Dermis microvascular lymphatic vessel endothelial cell (primary cell): ENCODE measurements at regions not wholly inside any gene's neighbourhood (a gene's known extent, or its start where the extent isn't known, plus 50 kb on each side); places are given as distances from the start of the nearest gene placed in this dataset.
A peak's percentile ranks its signal among the peaks of the same experiment; 100 is the strongest.

Experiments used
- DNase-seq, 2 donors: peaks; one replicate each; pipeline versions ENCODE4 v3.0.0 to v3.0.0-alpha.2; 2010; ENCODE audit warnings: low read depth in 2 of 2

- DNase-seq = no peak
Observed at GRCh38 chr10:55509168-55509567, 708.1 kb upstream of the PCDH15 start.

DNA sequence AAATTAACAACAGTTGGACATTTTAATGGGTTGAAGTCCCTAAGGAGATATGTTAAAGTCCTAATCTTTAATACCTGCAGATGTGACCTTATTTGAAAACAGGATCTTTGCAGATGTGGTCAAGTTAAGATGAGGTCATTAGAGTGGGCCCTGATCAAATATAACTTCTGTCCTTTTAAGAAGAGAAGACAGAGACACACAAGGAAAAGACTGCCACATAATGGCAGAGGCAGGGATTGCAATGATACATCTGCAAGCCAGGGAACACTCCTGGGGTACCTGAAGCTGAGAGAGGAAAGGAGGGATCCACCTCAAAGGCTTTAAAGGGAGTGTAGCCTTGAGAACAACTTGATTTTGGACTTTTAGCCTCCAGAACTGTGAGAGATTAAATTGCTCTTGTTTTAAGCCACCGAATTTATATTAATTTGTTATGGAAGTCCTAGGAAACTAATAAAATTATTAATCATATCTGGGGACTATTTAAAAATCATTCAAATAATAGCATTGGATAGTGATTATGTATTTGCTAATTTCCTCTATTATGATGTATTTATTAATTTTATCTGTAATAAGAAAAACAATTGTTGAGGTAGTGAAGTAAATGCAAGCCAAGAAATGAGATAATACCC, 700.0 kb upstream of the PCDH15 start:
- DNase-seq = peak in 1 of 2 donors; percentile 11

DNA sequence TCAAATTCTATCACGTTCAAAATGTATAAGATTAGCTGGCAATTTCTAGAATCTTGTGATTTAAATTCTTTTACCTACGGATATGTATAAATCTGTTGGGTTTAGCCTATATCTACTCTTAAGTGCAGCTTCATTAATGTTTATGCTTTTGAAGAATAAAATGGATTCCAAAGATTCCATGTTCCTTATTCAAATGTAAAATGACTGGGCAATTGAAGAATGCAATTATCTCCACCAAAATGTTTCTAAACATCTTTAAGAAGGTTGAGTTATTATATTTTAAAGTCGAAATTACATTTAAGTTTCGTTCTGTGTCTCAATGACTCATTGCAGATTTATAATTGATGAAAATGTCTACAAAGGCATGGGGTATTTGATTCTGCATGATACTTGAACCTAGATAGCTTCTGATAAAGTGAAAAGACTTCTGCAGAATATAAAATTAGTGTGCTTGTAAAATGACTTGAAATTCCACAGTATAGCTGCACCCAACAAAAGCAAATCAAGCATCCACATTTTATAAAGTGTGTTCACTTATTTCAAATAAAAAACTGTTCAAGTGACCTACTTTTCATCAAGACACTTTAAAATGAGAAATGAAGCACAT, 697.0 kb upstream of the PCDH15 start:
- DNase-seq = no peak

- DNase-seq = no peak
Observed at GRCh38 chr10:55495555-55495954, 694.5 kb upstream of the PCDH15 start.

GRCh38 chr10:55491712-55492111, 690.7 kb upstream of the PCDH15 start:
- DNase-seq = no peak

GRCh38 chr10:55485827-55486226, 684.8 kb upstream of the PCDH15 start:
- no peak for DNase-seq

DNA sequence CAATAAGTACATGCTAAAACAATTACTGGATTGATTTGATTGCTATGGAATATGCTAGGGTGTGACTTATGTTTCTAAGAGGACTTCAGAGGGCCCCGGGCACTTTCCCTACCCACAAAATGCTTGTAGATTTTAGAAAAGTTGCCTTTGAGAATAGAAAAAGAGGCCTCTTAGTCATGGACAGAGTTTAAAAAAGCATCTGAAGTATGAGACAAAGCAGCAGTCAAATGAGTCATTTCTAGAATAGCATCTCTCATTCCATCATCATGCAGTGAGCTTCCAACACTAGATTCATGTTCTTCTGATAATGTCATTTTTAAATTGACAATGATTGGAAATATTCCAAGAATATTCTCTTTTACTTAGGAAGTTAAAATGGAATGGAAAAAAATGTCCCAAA, 675.1 kb upstream of the PCDH15 start:
- DNase-seq = no peak

- no peak for DNase-seq
Observed at GRCh38 chr10:55474258-55474657, 673.2 kb upstream of the PCDH15 start.

GRCh38 chr10:55470840-55471239, 669.8 kb upstream of the PCDH15 start:
- DNase-seq = no peak

GRCh38 chr10:55466806-55467504, 665.9 kb upstream of the PCDH15 start:
- no peak for DNase-seq

GRCh38 chr10:55464083-55464482, 663.1 kb upstream of the PCDH15 start:
- no peak for DNase-seq

DNA sequence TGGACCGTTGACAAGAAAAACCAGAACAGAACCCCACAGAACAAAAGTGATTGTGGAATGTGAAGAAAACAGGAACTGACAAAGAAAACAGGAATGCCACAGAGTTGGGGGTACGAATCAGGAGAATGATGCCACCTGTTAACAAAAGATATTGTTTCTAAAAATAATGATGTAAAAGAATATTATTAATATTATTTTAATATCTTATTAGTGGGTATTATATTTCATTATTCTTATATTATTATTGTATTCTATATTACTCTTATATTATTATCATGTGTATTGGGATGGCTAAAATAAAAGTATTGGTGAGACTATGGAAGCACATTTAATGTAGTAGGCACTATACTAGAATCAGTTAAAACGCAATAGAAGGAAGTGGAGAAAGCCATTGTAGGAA, 659.0 kb upstream of the PCDH15 start:
- DNase-seq = no peak

DNA sequence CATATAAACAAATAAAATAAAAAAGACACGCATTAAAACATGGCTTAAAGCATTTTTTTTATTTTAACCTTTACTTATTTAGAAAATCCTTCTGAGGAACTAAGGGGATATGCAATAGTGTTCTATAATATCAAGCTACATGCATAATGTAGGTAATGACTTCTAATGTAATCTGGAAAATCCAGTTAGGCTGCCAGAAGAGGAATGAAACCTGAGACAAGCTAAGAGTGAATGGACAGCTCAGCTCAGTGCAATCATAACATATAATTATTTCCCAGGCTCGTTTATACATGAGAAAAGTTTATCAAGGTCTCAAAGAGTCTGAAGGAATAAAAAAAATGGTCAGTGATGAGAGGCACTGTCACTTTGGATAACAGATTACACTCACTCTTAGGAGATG, 649.0 kb upstream of the PCDH15 start:
- DNase-seq = no peak

GRCh38 chr10:55446441-55447002, 645.5 kb upstream of the PCDH15 start:
- no peak for DNase-seq

- DNase-seq = no peak
Observed at GRCh38 chr10:55441777-55442176, 640.7 kb upstream of the PCDH15 start.

DNA sequence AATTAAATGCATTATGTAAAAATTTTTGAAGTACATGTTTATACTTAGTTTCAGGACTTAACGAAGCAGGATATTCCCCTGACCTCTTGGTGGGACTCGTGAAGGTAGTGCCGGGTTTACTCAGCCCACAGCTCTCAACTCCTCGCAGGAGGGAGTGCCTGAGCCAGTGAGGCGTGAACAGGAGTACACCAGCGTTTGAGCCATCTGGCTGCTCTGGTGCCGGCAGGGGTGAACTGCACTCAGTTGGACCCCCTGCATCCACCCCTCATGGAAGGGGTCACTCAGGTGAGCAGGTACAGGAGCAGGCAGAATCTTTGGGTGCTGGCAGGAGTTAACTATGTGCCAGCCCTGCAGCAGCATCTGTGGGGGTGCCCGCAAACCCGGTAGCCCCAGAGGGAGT, 625.1 kb upstream of the PCDH15 start:
- DNase-seq = no peak

DNA sequence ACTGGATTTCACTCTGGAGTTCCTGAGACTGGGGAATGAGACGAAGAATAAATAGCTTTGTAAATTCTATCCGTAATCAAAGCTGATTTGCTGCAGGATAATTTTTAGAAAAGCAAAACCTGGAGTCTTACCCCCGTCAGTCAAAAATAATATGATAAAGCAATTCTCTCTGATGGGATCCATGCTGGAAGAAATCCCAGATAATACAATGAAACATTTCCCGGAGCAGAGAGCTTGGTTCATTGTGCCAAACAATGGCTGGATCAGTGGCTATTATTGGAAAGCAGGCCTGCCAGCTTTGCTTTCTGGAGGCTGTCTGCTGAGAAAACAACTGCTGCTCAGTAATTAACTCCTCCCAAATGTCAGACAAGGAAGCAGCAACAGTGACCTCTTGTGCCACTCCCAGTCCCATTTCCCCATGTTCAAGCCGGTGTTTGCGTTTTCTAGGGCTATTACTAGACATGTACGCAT, 609.4 kb upstream of the PCDH15 start:
- DNase-seq = peak; percentile 0 to 43

- no peak for DNase-seq
Observed at GRCh38 chr10:55404094-55404493, 603.1 kb upstream of the PCDH15 start.

GRCh38 chr10:55400075-55400849, 599.2 kb upstream of the PCDH15 start:
- no peak for DNase-seq

GRCh38 chr10:55398497-55398882, 597.5 kb upstream of the PCDH15 start:
- DNase-seq = no peak

DNA sequence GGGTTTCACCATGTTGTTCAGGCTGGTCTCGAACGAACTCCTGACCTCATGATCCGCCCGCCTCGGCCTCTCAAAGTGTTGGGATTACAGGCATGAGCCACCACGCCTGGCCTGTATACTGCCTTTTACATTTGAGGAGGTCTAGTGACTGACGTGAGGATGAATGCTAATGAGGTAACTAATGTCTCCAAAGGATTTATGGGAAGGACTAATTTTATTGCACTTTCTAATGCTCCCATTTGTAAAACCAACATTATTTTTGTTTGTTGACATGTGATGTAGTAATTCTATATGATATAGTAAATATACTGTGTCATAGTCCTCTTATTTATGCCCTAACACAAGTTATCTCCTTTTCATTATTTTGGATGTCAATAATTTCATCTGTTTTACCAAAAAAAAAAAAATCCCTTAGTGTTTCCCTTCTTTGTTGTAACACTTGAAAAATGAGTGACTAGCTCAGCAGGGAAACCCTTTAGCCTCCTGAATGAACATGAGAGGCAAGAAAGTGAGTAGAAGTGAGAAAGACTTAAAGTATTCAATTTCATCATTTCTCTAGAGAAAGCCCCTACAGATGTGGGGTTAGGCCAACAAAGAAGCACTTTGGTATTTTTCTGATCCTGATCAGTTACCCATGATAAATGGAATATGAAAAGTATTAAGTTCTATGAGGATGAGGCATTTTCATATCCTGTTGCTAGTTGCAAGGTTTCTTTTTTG, 596.9 kb upstream of the PCDH15 start:
- no peak for DNase-seq
